ENCODE measurements at regions not wholly inside any gene's neighbourhood (a gene's known extent, or its start where the extent isn't known, plus 50 kb on each side); places are given as distances from the start of the nearest gene placed in this dataset.

GRCh38 chr10:9545073-9545472 is 1472.6 kb upstream of the CELF2 start:
- ChIA-PET CTCF (no interaction called here), POLR2A (interaction anchor here (0.5 kb wide), 1 partner anchor 1620 kb away, joined by 13 read pairs; no protein-coding TSS in a partner anchor)
- Mint-ChIP-seq H3K27me3 (ENCODE audit: insufficient read depth, unreplicated experiment) (peaks cover 3% of the 10 kb centered on the region), H3K9me3 (ENCODE audit: unreplicated experiment) (peaks cover under 1% of the 10 kb centered on the region), H3K4me3 (ENCODE audit: unreplicated experiment) (no peak overlapping the region), H3K36me3 (ENCODE audit: insufficient read depth, unreplicated experiment) (no peaks in the 10 kb centered on the region), H3K4me1 (ENCODE audit: low read depth, unreplicated experiment) (no peaks in the 10 kb centered on the region), H3K27ac (ENCODE audit: unreplicated experiment) (no peak overlapping the region)
- H3K4me1 ChIP-seq: no peaks in the 10 kb centered on the region
- no peaks in the 10 kb centered on the region for H3K9me3 ChIP-seq
- intact Hi-C loops (cut with micrococcal nuclease; ENCODE audit: unreplicated experiment): no loop called here
- H3K4me3 ChIP-seq (ENCODE audit: low read depth, low read length): no peak overlapping the region
- H3K27me3 ChIP-seq (replicated peaks; ENCODE audit: control insufficient read depth, insufficient read depth, low read length): no peaks in the 10 kb centered on the region
- no peak for TF ChIP-seq CTCF (IDR thresholded peaks at IDR 0.05; ENCODE audit: insufficient read depth in 1 of 2, low read depth in 1 of 2, low read length in 1 of 2, severe bottlenecking in 1 of 2, unreplicated experiment in 1 of 2)
- no TSS peak for BruUV-seq (replicated peaks)
- no peak for DNase-seq
- H3K36me3 ChIP-seq (ENCODE audit: control insufficient read depth, insufficient read depth, low read length): no peaks in the 10 kb centered on the region

GRCh38 chr10:9547936-9548904 is 1469.5 kb upstream of the CELF2 start:
- Histone ChIP-seq H3K4me3 (ENCODE audit: low read depth, low read length) (no peak overlapping the region), H3K4me1 (no peaks in the 10 kb centered on the region), H3K27me3 (replicated peaks; ENCODE audit: control insufficient read depth, insufficient read depth, low read length) (no peaks in the 10 kb centered on the region), H3K36me3 (ENCODE audit: control insufficient read depth, insufficient read depth, low read length) (no peaks in the 10 kb centered on the region), H3K9me3 (peaks cover 8% of the 10 kb centered on the region)
- ChIA-PET CTCF (no interaction called here), POLR2A (no interaction called here)
- no peak for TF ChIP-seq CTCF (IDR thresholded peaks at IDR 0.05; ENCODE audit: insufficient read depth in 1 of 2, low read depth in 1 of 2, low read length in 1 of 2, severe bottlenecking in 1 of 2, unreplicated experiment in 1 of 2)
- peaks cover 18% of the 10 kb centered on the region for H3K9me3 Mint-ChIP-seq (ENCODE audit: unreplicated experiment)
- no peak overlapping the region for H3K27ac Mint-ChIP-seq (ENCODE audit: unreplicated experiment)
- DNase-seq: no peak
- intact Hi-C loops (cut with micrococcal nuclease; ENCODE audit: unreplicated experiment): no loop called here
- no peak overlapping the region for H3K4me3 Mint-ChIP-seq (ENCODE audit: unreplicated experiment)
- no peaks in the 10 kb centered on the region for H3K4me1 Mint-ChIP-seq (ENCODE audit: low read depth, unreplicated experiment)
- no peaks in the 10 kb centered on the region for H3K36me3 Mint-ChIP-seq (ENCODE audit: insufficient read depth, unreplicated experiment)
- H3K27me3 Mint-ChIP-seq (ENCODE audit: insufficient read depth, unreplicated experiment): peaks cover 3% of the 10 kb centered on the region
- no TSS peak for BruUV-seq (replicated peaks)

GRCh38 chr10:9550810-9551209 is 1466.9 kb upstream of the CELF2 start:
- no peaks in the 10 kb centered on the region for H3K4me1 ChIP-seq
- Mint-ChIP-seq H3K9me3 (ENCODE audit: unreplicated experiment) (peaks cover 18% of the 10 kb centered on the region), H3K36me3 (ENCODE audit: insufficient read depth, unreplicated experiment) (no peaks in the 10 kb centered on the region), H3K4me3 (ENCODE audit: unreplicated experiment) (no peak overlapping the region), H3K27me3 (ENCODE audit: insufficient read depth, unreplicated experiment) (peaks cover 3% of the 10 kb centered on the region), H3K27ac (ENCODE audit: unreplicated experiment) (no peak overlapping the region), H3K4me1 (ENCODE audit: low read depth, unreplicated experiment) (no peaks in the 10 kb centered on the region)
- no peak for DNase-seq
- intact Hi-C loops (cut with micrococcal nuclease; ENCODE audit: unreplicated experiment): no loop called here
- no peak overlapping the region for H3K4me3 ChIP-seq (ENCODE audit: low read depth, low read length)
- POLR2A ChIA-PET: no interaction called here
- BruUV-seq (replicated peaks): no TSS peak
- CTCF ChIA-PET: no interaction called here
- H3K27me3 ChIP-seq (replicated peaks; ENCODE audit: control insufficient read depth, insufficient read depth, low read length): no peaks in the 10 kb centered on the region
- peaks cover 8% of the 10 kb centered on the region for H3K9me3 ChIP-seq
- no peaks in the 10 kb centered on the region for H3K36me3 ChIP-seq (ENCODE audit: control insufficient read depth, insufficient read depth, low read length)
- TF ChIP-seq CTCF (IDR thresholded peaks at IDR 0.05; ENCODE audit: insufficient read depth in 1 of 2, low read depth in 1 of 2, low read length in 1 of 2, severe bottlenecking in 1 of 2, unreplicated experiment in 1 of 2): no peak
